ENCODE measurements at regions not wholly inside any gene's neighbourhood (a gene's known extent, or its start where the extent isn't known, plus 50 kb on each side); places are given as distances from the start of the nearest gene placed in this dataset.

- TF ChIP-seq ZSCAN30 (tag by site-specific recombination; IDR thresholded peaks at IDR 0.05) (no peak), ZNF350 (tag by site-specific recombination; IDR thresholded peaks at IDR 0.05) (no peak), ZBTB21 (tag by site-specific recombination; IDR thresholded peaks at IDR 0.05) (no peak), REST (tag by site-specific recombination; IDR thresholded peaks at IDR 0.05) (no peak), ZFP37 (tag by site-specific recombination; IDR thresholded peaks at IDR 0.05) (no peak), GLIS2 (tag by site-specific recombination; IDR thresholded peaks at IDR 0.05) (no peak), ZNF544 (tag by site-specific recombination; IDR thresholded peaks at IDR 0.05) (no peak), ZNF670 (tag by site-specific recombination; IDR thresholded peaks at IDR 0.05; ENCODE audit: low read depth) (no peak)
- TF ChIP-seq, protein P1, sequence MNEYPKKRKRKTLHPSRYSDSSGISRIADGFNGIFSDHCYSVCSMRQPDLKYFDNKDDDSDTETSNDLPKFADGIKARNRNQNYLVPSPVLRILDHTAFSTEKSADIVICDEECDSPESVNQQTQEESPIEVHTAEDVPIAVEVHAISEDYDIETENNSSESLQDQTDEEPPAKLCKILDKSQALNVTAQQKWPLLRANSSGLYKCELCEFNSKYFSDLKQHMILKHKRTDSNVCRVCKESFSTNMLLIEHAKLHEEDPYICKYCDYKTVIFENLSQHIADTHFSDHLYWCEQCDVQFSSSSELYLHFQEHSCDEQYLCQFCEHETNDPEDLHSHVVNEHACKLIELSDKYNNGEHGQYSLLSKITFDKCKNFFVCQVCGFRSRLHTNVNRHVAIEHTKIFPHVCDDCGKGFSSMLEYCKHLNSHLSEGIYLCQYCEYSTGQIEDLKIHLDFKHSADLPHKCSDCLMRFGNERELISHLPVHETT (tag by site-specific recombination; IDR thresholded peaks at IDR 0.05) = no peak
- TF ChIP-seq, protein P2, sequence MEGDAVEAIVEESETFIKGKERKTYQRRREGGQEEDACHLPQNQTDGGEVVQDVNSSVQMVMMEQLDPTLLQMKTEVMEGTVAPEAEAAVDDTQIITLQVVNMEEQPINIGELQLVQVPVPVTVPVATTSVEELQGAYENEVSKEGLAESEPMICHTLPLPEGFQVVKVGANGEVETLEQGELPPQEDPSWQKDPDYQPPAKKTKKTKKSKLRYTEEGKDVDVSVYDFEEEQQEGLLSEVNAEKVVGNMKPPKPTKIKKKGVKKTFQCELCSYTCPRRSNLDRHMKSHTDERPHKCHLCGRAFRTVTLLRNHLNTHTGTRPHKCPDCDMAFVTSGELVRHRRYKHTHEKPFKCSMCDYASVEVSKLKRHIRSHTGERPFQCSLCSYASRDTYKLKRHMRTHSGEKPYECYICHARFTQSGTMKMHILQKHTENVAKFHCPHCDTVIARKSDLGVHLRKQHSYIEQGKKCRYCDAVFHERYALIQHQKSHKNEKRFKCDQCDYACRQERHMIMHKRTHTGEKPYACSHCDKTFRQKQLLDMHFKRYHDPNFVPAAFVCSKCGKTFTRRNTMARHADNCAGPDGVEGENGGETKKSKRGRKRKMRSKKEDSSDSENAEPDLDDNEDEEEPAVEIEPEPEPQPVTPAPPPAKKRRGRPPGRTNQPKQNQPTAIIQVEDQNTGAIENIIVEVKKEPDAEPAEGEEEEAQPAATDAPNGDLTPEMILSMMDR (tag by site-specific recombination; IDR thresholded peaks at IDR 0.05) = no peak
Measured at GRCh38 chr5:67880876-67881275, 334.7 kb upstream of the PIK3R1 start.

Data from HEK293 (cell line).